NCI-H748 (cell line): ENCODE measurements at regions not wholly inside any gene's neighbourhood (a gene's known extent, or its start where the extent isn't known, plus 50 kb on each side); places are given as distances from the start of the nearest gene placed in this dataset.

Experiments used
- DNase-seq: peaks from one replicate; lab custom pipeline; 2025; ENCODE audit not compliant: unreplicated experiment; lab: John Stamatoyannopoulos, UW

- DNase-seq: no peak
Measured at GRCh38 chr15:37253877-37254276, 153.5 kb upstream of the MEIS2 start.

DNA sequence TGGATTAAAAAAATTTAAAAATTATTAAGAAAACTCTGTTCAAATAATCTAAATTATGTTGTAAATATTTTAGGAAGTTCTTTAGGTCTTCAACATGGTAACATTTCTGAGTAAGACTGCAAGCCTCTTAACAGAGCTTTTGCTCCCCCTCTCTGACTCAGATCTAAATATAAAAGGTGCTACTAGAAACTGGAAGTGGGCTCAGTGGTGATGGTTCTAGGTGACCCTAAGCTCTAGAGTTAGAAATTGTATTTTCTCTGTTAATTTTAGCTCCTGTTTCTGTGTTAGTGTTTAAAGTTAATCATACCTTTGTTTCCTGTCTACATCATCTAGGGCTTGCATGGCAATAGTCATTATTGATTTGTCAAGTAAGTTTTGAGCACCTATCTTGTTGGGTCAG lies 159.9 kb upstream of the MEIS2 start:
- DNase-seq: no peak

DNA sequence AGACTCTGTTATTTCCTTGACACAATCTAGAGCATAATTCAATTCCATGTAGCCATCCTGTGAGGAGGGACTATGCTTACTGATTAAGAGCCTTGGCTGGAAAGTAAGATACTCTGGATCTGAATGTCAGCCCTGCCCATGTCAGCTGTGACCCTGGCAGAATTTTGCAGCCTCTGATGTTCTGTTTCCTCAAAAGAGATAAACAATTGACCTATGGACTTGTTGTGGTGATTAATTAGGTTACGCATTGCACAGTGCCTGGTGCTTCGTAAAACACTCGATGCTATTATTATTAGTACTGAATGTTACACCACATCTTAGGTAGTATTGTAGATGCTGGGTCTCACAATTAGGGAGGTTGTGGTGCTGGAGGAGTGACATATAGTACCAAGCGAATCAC lies 161.3 kb upstream of the MEIS2 start:
- no peak for DNase-seq

DNA sequence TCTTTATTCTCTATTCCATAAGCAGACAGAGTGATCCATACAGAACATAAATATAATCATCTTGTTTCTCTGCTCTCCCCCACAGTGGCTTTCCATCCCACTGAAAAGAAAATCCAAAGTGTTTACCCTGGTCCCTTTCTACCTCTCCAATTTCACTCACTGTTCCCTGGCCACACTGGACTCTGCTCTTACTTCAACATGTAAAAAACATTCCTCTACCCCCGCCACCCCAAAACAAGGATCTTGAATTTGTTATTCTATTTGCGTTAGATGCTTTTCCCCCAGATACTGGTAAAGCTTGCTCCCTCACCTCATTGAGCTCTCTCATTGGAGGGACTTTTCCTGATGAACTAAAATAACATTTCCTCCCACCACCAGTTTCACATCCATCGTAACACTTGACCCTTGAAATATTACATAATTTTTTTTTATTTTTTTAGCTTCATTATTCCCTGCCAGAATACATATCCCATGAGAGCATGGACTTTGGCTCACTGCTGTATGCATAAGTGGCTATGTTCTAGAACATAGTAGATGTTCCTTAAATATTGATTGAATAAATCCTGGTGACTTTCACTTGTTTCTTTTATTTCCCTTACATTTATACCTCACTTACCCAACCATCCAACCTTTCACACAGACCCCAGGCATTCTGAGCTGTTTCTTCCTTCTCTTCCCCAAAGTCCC lies 162.7 kb upstream of the MEIS2 start:
- DNase-seq: no peak

GRCh38 chr15:37289109-37289765 lies 188.9 kb upstream of the MEIS2 start:
- no peak for DNase-seq

DNA sequence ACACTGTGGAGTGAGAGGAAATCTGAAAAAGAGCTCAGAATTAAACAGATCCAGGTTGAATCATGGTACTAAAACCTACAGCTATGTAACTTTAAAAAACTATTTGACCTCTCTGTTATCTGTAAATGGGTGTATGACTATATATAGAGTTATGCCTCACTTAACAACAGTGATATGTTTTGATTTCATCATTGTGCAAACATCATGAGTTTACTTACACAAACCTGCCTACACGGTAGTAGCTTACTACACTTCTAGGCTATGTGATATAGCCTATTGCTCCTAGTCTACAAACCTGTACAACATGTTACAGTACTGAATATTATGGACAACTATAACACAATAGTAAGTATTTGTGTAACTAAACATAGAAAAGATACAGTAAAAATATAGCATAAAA lies 191.6 kb upstream of the MEIS2 start:
- DNase-seq: no peak

- DNase-seq: no peak
Measured at GRCh38 chr15:37298271-37298670, 197.9 kb upstream of the MEIS2 start.

- no peak for DNase-seq
Measured at GRCh38 chr15:37339437-37339836, 239.1 kb upstream of the MEIS2 start.

GRCh38 chr15:37339856-37340255 lies 239.5 kb upstream of the MEIS2 start:
- DNase-seq: no peak

DNA sequence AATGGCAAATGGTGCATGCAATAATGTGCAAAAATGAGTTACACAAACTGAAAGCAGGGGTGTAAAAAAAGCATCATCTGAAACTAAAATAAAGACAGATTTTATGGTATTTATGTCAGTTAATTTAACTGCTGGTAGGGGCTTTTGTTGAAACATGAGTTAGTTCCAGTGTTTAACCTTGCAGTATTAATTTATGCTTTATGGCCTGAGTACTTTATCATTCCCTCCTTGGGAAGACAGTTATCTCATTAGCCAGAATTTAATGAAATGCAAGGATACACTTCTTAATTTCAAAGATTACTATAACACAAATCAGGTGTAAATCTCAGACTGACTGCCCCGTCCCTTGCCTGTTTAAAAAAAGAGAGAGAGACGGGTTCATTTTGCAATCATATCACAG lies 240.1 kb upstream of the MEIS2 start:
- no peak for DNase-seq

- no peak for DNase-seq
Measured at GRCh38 chr15:37359101-37359892, 258.9 kb upstream of the MEIS2 start.

GRCh38 chr15:37359893-37360290 lies 259.5 kb upstream of the MEIS2 start:
- DNase-seq: no peak

- no peak for DNase-seq
Measured at GRCh38 chr15:37360724-37361123, 260.4 kb upstream of the MEIS2 start.

- DNase-seq: no peak
Measured at GRCh38 chr15:37361621-37362020, 261.3 kb upstream of the MEIS2 start.

GRCh38 chr15:37362414-37362813 lies 262.1 kb upstream of the MEIS2 start:
- no peak for DNase-seq

DNA sequence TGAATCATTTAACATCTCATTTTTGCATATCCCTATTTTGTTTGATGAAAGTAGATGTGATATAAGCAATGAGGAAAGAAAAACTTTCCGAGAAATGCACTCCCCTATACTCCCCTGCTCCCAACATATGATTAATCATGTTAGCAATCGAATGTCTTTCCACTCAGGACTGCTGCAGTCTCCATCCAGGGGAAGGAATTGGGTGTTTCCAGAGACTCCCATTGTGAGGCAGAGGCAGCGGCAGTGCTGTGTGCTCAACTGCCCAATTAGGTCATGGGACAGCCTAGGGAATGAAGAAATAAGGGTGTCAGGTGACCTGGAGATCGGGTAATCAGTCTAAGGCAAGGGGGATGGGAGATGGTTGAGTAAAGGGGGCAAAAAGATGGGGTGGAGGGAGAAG lies 268.6 kb upstream of the MEIS2 start:
- no peak for DNase-seq

DNA sequence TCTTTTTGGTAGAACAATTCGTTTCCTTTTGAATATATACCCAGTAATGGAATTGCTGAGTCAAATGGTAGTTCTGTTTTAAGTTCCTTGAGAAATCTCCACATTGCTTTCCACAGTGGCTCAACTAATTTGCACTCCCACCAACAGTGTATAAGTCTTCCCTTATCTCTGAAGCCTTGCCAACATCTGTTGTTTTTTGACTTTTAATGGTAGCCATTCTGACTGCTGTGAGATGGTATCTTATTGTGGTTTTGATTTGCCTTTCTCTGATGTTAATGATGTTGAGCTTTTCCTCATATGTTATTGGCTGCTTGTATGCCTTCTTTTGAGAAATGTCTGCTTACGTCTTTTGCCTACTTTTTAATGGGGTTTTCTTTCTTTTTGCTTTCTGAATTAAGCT lies 270.6 kb upstream of the MEIS2 start:
- no peak for DNase-seq

DNA sequence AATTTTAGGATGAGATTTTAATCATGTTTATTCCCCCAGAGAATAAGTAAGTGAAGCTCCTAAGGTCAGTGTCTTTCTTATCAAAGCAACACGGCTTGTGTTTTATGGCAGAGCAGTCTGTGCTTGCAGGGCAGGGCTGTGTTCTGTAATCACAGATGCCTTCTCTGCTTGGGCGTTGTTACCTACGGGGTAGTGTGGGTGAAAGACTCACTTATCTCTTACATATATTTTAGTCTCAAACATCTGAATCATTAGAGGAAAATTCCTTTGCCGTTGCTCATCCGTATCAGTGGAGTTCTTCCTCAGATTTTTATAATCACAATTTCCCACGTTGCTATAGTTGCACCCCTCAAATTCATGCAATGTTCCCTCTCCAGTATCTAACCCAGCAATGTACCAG lies 271.7 kb upstream of the MEIS2 start:
- DNase-seq: no peak

DNA sequence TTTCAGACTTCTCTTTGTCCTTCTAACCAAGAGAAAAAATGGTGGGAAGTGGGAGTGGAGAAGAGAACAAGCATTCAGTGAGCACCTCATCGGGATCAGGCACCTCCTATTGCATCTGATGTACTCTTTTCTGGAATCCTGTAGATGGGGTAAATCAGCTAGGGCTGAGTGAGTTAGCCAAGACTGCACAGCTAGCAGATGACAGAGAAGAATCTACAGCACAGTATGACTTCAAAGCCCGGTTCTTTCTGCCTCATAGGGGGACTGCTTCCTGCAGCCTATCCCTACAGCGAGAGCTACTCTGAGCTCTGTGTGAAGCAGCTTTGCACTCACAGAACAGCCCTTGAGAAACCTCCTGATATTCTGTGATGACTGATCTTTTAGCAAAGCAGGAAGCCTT lies 275.2 kb upstream of the MEIS2 start:
- DNase-seq: no peak

- DNase-seq: no peak
Measured at GRCh38 chr15:37377428-37377827, 277.1 kb upstream of the MEIS2 start.

DNA sequence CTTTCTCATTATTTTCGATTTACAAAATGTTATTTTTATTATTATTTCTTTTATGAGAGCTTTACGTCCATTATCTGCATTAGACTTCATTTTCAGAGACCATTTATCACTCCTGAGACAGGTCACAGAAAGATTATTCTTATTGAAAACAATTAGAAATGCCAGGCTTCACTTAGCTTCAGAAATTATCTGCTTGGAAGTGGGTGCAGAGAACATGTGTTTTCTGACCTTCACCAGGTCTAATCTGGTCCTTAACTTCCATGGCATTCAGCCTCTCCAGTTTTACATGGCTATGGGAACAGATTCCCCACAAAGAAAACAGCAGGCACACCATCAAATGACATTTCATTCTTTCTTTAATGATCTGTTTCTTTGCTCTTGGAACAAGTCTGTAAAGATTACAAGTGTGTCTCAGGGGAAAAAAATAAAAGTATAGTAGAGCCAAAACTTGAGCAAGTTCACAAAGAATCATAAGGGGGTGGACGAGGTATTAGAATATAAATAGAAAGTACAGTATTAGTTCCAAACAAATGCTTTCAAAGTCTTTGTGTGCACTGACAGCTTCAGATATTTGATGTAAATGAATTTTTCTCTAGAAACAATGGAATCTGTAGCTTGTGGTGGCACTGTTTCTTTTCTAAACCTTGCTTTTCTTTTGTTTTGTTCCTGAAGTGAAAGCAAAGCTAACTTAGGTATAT lies 294.2 kb upstream of the MEIS2 start:
- DNase-seq: no peak

GRCh38 chr15:37395100-37395468 lies 294.7 kb upstream of the MEIS2 start:
- no peak for DNase-seq
